Right lobe of liver (tissue), 4 donors: ENCODE measurements at regions not wholly inside any gene's neighbourhood (a gene's known extent, or its start where the extent isn't known, plus 50 kb on each side); places are given as distances from the start of the nearest gene placed in this dataset.

Source experiments
- POLR2A ChIP-seq: fragments of 450-650 bp; IDR thresholded peaks from one replicate; pipeline ENCODE4 v1.6.1; 2017; ENCODE audit warnings: antibody characterized with exemption, mild to moderate bottlenecking
- TF ChIP-seq, protein P1 (sequence below), 4 donors: fragments of 200-600 bp in 3 of 4; fragments of 450-650 bp in 1 of 4; IDR thresholded peaks; one replicate each; pipeline versions ENCODE4 v1.5.1 to v1.8.0; 2016 to 2022; ENCODE audit warnings: antibody characterized with exemption in 4 of 4, mild to moderate bottlenecking in 2 of 4
- donor health status: DM: no; HTN: no; CAD: no.
- donor health status: DM: no; HTN: no; CAD: no.
- donor health status: DM: no; HTN: yes; CAD: no.

DNA sequence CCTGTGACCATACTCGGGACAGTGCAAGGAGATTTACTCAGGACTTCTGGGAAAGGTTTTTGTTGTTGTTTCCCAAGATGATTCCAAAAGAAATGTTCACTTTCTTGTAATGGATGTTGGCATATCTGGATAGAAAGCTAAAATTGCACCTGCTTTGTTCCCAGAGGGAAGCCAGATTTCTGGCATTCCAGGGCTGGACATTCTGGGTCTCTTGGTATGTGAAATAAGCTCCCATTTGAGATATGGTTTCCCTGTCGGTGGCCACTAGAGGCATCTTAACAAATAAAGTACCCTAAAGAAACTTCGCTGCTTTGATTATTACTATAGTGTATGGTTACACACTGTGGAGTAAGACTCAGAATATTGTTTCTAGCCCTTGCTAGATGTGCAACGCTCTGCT, 737.3 kb downstream of the BRINP1 start:
- TF ChIP-seq, protein P1, sequence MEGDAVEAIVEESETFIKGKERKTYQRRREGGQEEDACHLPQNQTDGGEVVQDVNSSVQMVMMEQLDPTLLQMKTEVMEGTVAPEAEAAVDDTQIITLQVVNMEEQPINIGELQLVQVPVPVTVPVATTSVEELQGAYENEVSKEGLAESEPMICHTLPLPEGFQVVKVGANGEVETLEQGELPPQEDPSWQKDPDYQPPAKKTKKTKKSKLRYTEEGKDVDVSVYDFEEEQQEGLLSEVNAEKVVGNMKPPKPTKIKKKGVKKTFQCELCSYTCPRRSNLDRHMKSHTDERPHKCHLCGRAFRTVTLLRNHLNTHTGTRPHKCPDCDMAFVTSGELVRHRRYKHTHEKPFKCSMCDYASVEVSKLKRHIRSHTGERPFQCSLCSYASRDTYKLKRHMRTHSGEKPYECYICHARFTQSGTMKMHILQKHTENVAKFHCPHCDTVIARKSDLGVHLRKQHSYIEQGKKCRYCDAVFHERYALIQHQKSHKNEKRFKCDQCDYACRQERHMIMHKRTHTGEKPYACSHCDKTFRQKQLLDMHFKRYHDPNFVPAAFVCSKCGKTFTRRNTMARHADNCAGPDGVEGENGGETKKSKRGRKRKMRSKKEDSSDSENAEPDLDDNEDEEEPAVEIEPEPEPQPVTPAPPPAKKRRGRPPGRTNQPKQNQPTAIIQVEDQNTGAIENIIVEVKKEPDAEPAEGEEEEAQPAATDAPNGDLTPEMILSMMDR (IDR thresholded peaks at IDR 0.05), result no peak
- TF ChIP-seq POLR2A, result no peak
